Stimulated activated CD4-positive, alpha-beta T cell treated with anti-CD3 and anti-CD28 coated beads, Interleukin-12 subunit alpha, Interleukin-12 subunit beta, amount 100 ng/mL, for 4 hours (primary cell): ENCODE measurements at regions not wholly inside any gene's neighbourhood (a gene's known extent, or its start where the extent isn't known, plus 50 kb on each side); places are given as distances from the start of the nearest gene placed in this dataset.
A peak's percentile ranks its signal among the peaks of the same experiment; 100 is the strongest.
"Not testable (repeated sequence)": the region's sequence is repeated elsewhere in the genome, so short reads cannot be mapped to it uniquely, and the experiment has no call there.

Source experiments
- DNase-seq: peaks from one replicate; pipeline ENCODE4 v3.0.0-alpha.2; 2020

GRCh38 chr10:101280511-101280910 is 51.2 kb upstream of the LBX1 start:
- no peak for DNase-seq

- DNase-seq = not testable (repeated sequence)
These were observed 51.7 kb upstream of the LBX1 start for GRCh38 chr10:101280921-101281320.

GRCh38 chr10:101282947-101283346 is 53.7 kb upstream of the LBX1 start:
- no peak for DNase-seq

- no peak for DNase-seq
These were observed 54.5 kb upstream of the LBX1 start for GRCh38 chr10:101283762-101284100.

- no peak for DNase-seq
These were observed 55.0 kb upstream of the LBX1 start for GRCh38 chr10:101284101-101284743.

GRCh38 chr10:101284744-101285463 is 55.6 kb upstream of the LBX1 start:
- DNase-seq = no peak

- DNase-seq = no peak
These were observed 56.3 kb upstream of the LBX1 start for GRCh38 chr10:101285519-101286070.

GRCh38 chr10:101286248-101287046 is 57.2 kb upstream of the LBX1 start:
- DNase-seq = no peak

- DNase-seq = no peak
These were observed 58.1 kb upstream of the LBX1 start for GRCh38 chr10:101287183-101287996.

GRCh38 chr10:101287997-101288635 is 58.9 kb upstream of the LBX1 start:
- no peak for DNase-seq

GRCh38 chr10:101289541-101289940 is 60.3 kb upstream of the LBX1 start:
- DNase-seq = no peak

GRCh38 chr10:101290431-101290830 is 61.2 kb upstream of the LBX1 start:
- DNase-seq = no peak

GRCh38 chr10:101290881-101291280 is 61.6 kb upstream of the LBX1 start:
- no peak for DNase-seq

- peak; percentile 56 for DNase-seq
These were observed 62.3 kb upstream of the LBX1 start for GRCh38 chr10:101291331-101292193.

GRCh38 chr10:101292194-101293006 is 61.6 kb upstream of the BTRC start:
- no peak for DNase-seq

- DNase-seq = no peak
These were observed 60.8 kb upstream of the BTRC start for GRCh38 chr10:101293007-101293723.

GRCh38 chr10:101294109-101294508 is 59.9 kb upstream of the BTRC start:
- DNase-seq = no peak

GRCh38 chr10:101295261-101295660 is 58.7 kb upstream of the BTRC start:
- no peak for DNase-seq

GRCh38 chr10:101297901-101298486 is 56.0 kb upstream of the BTRC start:
- DNase-seq = peak; percentile 80
